HG03159 (cell line): ENCODE measurements at regions not wholly inside any gene's neighbourhood (a gene's known extent, or its start where the extent isn't known, plus 50 kb on each side); places are given as distances from the start of the nearest gene placed in this dataset.

Experiments
- ATAC-seq: cut with Tn5 transposase; IDR thresholded peaks from one replicate; pipeline ENCODE4 v1.9.1; 2021; ENCODE audit warnings: mild to moderate bottlenecking, moderate library complexity; ENCODE audit not compliant: unreplicated experiment

DNA sequence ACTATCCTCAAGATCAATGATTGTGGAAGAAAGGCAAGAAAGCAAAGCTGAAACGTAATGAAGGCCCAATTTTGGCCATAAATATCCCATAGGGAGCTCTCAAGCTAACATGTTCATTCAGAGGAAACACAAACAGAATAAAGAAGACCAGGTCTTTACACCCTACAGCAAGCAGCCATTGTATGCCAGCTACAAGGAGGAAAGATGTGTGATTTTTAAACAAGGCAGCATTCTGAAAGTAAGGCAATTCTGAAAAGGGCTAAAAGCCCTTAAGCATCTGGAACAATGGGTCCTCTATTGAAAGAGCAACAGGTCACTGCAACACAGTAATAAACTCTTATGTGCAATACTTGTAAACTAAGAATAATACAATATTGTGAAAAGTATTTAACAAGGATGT lies 1002.4 kb downstream of the SLITRK1 start:
- ATAC-seq: no peak

- no peak for ATAC-seq
Measured at GRCh38 chr13:82878536-82878935, 1003.7 kb downstream of the SLITRK1 start.

DNA sequence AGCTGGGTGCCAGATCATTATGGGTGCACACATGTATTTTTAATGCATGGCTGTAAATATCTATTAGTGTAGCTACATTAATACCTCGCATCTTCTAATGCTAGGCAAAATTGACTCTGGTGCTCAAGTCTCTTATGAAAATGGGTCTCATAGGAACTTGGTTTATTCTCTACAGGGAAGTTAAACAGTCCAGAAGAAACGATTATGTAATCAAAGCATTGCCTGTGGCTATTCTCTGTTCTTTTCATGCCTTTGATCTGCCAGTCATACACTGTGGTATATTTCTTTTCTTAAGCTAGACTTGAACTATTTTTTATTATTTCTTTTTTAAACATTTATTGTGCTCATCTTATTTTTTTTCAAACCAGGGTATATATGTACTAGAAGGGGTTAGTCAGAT lies 1015.0 kb downstream of the SLITRK1 start:
- ATAC-seq: no peak

DNA sequence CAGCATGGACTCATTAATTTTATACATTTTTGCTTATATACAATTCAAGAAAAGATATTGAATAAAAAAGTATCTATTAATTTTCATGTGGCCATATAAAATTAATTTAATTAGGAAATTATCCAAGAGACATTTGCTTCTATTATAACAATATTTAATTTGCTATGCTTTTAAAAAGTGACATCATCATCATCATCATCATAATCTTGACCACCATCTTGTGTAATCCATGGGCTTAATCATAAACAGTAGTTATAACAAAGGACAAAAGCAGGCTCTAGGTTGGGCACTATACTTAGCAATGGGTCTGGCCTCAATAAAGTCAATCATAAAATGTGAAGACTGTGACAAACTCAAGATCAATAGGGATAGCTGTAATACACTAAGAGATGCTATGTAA lies 1031.6 kb downstream of the SLITRK1 start:
- no peak for ATAC-seq

GRCh38 chr13:82848766-82849165 lies 1033.5 kb downstream of the SLITRK1 start:
- no peak for ATAC-seq

GRCh38 chr13:82847595-82847994 lies 1034.7 kb downstream of the SLITRK1 start:
- ATAC-seq: no peak

DNA sequence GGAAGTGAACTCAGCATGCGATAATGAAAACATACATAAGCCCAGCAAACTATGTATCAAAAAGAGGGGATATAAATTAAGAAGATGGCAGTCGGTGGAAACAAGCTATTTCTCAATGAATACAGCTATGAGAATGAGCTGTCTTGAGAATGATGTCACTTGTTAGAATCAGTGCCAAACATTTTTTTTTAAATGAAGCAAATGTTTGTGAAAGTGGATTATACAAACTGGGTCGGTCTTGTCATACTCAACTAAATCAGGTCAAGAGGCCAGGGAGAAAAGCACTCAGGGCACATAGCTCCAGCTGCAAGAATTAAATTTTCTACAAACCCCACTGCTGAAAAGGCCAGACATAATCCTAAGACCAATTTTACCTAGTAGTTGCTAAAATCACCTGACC lies 1048.4 kb downstream of the SLITRK1 start:
- ATAC-seq: no peak

- ATAC-seq: no peak
Measured at GRCh38 chr13:82829040-82829439, 1053.2 kb downstream of the SLITRK1 start.

DNA sequence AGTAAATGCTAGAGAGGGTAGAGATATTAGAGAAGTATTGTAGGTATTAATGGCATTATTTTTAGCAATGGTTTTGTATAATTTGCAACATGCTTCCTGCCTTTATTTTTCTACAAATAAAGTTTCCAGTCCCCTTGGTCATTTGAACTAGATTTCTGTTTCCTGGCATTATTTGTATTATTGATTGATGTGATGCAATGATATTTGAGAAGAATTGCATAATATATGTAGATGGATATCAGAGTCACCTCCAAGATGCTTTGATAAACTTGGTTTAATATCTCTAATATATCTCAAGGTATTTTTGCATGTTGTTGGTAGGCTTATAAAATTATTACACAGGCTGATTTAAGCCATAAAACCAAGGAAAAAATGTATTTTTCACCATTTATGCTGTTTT lies 1054.5 kb downstream of the SLITRK1 start:
- ATAC-seq: no peak

DNA sequence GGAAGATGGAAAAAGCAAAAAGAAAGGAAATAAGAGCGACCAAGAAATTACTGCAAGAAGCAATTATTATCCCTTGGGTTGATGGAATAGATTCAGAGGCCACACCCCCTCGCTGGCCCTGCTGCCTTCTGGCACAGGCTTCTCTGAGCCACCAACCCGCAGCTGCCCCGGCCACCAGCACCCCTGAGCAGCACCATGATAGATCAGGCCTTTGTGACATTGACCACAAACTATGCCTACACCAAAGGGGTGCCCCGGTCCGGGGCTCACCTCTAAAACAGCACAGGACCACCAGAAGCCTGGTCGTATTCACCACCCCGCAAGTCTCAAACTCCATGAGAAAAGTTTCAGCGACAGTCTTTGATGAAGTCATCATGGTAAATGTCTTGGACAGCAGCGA lies 1059.3 kb downstream of the SLITRK1 start:
- ATAC-seq: no peak

GRCh38 chr13:82817133-82817532 lies 1065.1 kb downstream of the SLITRK1 start:
- ATAC-seq: no peak

DNA sequence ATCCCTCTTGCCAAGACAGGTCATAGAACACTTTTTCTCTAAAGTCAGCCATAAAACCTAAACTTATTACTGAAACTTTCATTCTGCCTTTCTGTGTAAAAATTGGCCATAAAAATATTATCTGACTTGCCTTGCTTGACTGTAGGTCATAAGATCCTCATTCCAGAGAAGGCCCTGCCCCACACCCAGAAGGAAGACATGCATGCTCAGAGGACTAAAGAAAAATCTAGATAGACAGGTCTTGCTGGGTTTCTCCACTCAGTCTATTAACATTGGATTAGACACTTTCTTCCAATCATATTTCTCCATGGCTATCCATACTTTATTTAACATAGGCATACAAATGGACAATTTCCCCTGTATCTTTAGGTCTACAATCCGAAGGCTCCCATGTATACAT lies 1066.5 kb downstream of the SLITRK1 start:
- no peak for ATAC-seq

DNA sequence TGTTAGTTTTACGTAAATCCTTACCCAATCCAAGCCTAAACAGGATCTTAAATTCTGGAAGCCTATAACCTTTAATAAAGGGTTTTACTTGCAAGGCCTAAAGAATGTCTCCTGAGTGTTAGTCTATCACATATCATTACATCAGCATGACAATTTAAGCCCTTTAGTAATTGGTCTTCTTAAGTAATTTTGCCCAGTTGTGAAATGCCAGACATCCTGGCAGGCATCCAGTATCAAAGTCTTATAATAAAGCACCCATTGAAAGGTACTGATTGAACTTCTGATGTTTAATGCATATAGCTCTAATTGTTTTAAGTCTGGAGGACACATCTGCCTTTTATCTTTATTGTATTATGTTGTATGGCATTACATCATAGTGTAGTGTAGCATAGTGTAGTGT lies 1078.9 kb downstream of the SLITRK1 start:
- ATAC-seq: no peak

DNA sequence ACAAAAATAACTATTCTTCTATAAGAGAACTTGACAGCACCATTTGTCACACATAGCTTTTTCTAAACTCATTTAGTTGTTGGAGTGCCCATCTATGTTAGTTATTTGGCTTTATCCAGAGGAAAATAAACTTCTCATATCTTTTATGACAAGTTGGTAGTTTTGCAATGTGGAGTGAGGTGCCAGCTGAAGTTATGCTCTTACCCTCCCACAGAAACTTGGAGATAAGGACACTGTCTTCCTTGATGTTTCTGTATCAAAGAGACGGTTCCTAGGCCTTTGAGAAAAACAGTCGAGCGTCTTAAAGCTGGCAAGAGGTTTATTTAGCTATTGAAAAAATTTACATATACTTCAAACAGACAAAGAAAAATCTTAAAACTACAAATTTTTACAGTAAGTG lies 1079.7 kb downstream of the SLITRK1 start:
- ATAC-seq: no peak

DNA sequence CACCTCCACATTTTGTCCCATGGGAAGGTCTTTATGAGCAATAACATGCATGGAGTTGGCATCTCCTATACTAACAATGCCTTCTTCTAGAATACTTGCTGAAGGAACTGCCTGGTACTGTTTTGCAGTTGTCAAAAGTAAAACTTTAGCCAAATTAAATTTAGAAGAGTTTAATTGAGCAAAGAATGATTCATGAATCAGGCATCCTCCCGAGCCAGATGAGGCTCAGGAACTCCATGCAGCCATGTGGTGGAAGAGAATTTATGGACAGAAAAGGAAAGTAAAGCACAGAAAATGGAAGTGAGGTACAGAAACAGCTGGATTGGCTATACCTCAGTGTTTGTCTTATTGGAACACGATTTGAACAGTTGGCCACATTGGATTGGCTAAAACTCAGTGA lies 1081.9 kb downstream of the SLITRK1 start:
- ATAC-seq: no peak

- ATAC-seq: no peak
Measured at GRCh38 chr13:82797876-82798275, 1084.4 kb downstream of the SLITRK1 start.

- no peak for ATAC-seq
Measured at GRCh38 chr13:82791035-82791434, 1091.2 kb downstream of the SLITRK1 start.

GRCh38 chr13:82772816-82773215 lies 1109.5 kb downstream of the SLITRK1 start:
- ATAC-seq: no peak

DNA sequence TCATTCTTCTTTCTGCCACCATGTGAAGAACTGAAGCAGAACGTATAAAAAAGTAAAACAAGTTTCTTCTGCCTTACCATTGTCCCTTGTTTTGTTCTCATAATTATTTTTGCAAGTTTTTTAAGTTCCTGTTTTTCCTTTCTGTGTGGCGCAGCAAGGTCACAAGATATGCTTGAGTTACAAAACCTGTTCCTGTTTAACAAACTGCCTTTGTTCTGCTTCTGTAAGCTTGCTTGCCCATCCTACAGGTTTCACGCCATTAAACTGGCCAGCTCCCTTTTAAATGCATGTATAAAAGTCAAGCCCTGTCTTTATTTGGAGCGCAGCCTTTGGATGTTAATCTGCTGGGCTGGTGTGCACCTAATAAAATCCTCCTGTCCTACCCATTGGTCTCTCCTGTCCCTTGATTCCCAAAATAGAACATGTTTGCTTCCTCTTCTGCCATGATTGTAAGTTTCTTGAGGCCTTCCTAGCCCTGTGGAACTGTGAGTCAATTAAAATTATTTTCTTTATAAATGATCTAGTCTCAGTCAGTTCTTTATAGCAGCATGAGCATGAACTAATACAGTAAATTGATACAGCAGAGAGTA lies 1115.4 kb downstream of the SLITRK1 start:
- no peak for ATAC-seq

DNA sequence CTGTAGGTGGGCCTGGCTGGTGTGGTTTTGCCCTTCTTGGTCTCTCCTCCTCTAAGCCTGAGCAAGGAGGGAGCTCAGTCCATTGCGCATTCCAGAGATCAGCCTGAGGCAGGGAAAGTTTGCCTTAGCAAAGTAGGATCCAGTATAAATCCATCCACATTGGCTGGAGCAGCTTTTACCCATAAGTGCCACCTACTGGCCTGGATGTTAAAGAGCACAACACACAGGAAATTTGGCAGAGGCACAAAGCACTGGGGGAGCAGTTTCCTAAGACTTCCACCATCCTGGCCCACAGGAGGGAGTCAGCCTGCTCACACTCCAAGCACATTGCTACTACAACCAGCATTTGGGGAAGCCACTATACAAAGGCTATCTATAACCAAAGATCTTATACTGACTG lies 1124.2 kb downstream of the SLITRK1 start:
- ATAC-seq: no peak

GRCh38 chr13:82751206-82751605 lies 1131.1 kb downstream of the SLITRK1 start:
- no peak for ATAC-seq

DNA sequence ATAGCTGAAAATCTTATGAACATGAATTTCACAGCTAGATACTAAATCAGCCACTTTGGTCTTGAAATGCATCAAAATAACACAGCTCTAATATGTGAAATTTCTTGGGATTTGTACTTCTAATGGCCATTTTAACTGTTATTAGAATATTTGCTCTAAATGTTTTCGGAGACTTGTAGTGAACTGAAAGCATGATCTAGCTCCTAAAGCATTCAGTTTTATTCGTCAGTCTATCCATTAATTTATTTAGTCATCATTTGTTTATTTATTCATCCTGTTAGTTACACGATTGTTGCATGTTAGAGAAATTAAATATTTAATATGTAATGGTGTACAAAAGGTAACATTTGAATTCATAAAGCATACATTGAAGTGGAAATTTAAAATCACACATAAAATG lies 1132.7 kb downstream of the SLITRK1 start:
- ATAC-seq: no peak

GRCh38 chr13:82747958-82748357 lies 1134.3 kb downstream of the SLITRK1 start:
- no peak for ATAC-seq

DNA sequence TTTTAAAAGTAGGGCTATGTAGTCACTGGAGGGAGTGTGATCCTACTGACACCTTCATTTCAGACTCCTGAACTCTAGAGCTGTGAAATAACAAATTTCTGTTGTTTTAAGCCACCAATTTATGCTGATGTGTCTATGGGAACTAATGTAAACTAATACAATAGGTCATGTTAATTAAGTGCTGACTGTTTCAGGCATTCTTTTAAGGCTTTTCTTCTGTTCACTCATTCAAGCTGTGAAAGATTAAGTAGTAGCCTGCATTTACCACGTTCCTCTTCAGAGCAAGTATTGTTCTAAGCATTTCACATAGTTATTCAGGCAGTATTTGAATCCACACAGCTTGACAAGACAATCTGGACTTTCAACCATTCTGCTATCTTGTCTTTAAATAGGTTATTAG lies 1135.0 kb downstream of the SLITRK1 start:
- ATAC-seq: no peak
